Mesothelial cell of epicardium (in vitro differentiated cells): ENCODE measurements at regions not wholly inside any gene's neighbourhood (a gene's known extent, or its start where the extent isn't known, plus 50 kb on each side); places are given as distances from the start of the nearest gene placed in this dataset.
A peak's percentile ranks its signal among the peaks of the same experiment; 100 is the strongest.

Experiments used
- DNase-seq, 2 experiments: peaks; one replicate each; pipeline ENCODE4 v3.0.0; 2021; ENCODE audit warnings: low spot score in 2 of 2; ENCODE audit not compliant: unreplicated experiment in 2 of 2
- H3K27ac Mint-ChIP-seq: 2 replicates; pipeline ENCODE4 v1.8.0; 2021; ENCODE audit warnings: mixed read lengths
- H3K27me3 Mint-ChIP-seq: 2 replicates; pipeline ENCODE4 v1.8.0; 2021; ENCODE audit warnings: low read depth, mixed read lengths
- H3K36me3 Mint-ChIP-seq: 2 replicates; pipeline ENCODE4 v1.8.0; 2021; ENCODE audit warnings: mixed read lengths
- H3K4me1 Mint-ChIP-seq: 2 replicates; pipeline ENCODE4 v1.8.0; 2021; ENCODE audit warnings: mixed read lengths
- H3K4me3 Mint-ChIP-seq: 2 replicates; pipeline ENCODE4 v1.8.0; 2021; ENCODE audit warnings: mild to moderate bottlenecking, moderate library complexity, mixed read lengths
- H3K9me3 Mint-ChIP-seq: 2 replicates; pipeline ENCODE4 v1.8.0; 2021; ENCODE audit warnings: mixed read lengths
- CTCF ChIP-seq: fragments of 200-600 bp; sonication (generic); IDR thresholded peaks from one replicate; pipeline ENCODE4 v1.5.0; 2021; ENCODE audit warnings: antibody characterized with exemption; ENCODE audit not compliant: unreplicated experiment

- no peak for TF ChIP-seq CTCF
- H3K4me3 Mint-ChIP-seq: no peak overlapping the region
- H3K27me3 Mint-ChIP-seq: peaks cover 4% of the 10 kb centered on the region
- no peaks in the 10 kb centered on the region for H3K36me3 Mint-ChIP-seq
- no peaks in the 10 kb centered on the region for H3K4me1 Mint-ChIP-seq
- peaks cover 15% of the 10 kb centered on the region for H3K9me3 Mint-ChIP-seq
- H3K27ac Mint-ChIP-seq: no peak overlapping the region
- DNase-seq: no peak
Measured at GRCh38 chr10:130767116-130767730, 544.3 kb downstream of the TCERG1L start.

- Mint-ChIP-seq H3K4me3 (no peak overlapping the region), H3K27me3 (peaks cover 8% of the 10 kb centered on the region), H3K4me1 (no peaks in the 10 kb centered on the region), H3K36me3 (no peaks in the 10 kb centered on the region), H3K9me3 (peaks cover 15% of the 10 kb centered on the region), H3K27ac (no peak overlapping the region)
- no peak for TF ChIP-seq CTCF
- peak in 1 of 2 experiments; percentile 6 for DNase-seq
Measured at GRCh38 chr10:130769146-130770017, 542.1 kb downstream of the TCERG1L start.

- H3K9me3 Mint-ChIP-seq: peaks cover 11% of the 10 kb centered on the region
- no peak overlapping the region for H3K27ac Mint-ChIP-seq
- H3K36me3 Mint-ChIP-seq: no peaks in the 10 kb centered on the region
- no peak for TF ChIP-seq CTCF
- H3K4me3 Mint-ChIP-seq: no peak overlapping the region
- H3K4me1 Mint-ChIP-seq: no peaks in the 10 kb centered on the region
- DNase-seq: peak in 1 of 2 experiments; percentile 10
- peaks cover 9% of the 10 kb centered on the region for H3K27me3 Mint-ChIP-seq
Measured at GRCh38 chr10:130770018-130770630, 541.4 kb downstream of the TCERG1L start.

GRCh38 chr10:130771491-130771946 lies 540.0 kb downstream of the TCERG1L start:
- DNase-seq: no peak
- Mint-ChIP-seq H3K4me3 (no peak overlapping the region), H3K4me1 (no peaks in the 10 kb centered on the region), H3K36me3 (no peaks in the 10 kb centered on the region), H3K9me3 (peaks cover 8% of the 10 kb centered on the region), H3K27me3 (peaks cover 9% of the 10 kb centered on the region), H3K27ac (no peak overlapping the region)
- no peak for TF ChIP-seq CTCF

- TF ChIP-seq CTCF: no peak
- H3K27ac Mint-ChIP-seq: no peak overlapping the region
- no peak overlapping the region for H3K4me3 Mint-ChIP-seq
- no peaks in the 10 kb centered on the region for H3K4me1 Mint-ChIP-seq
- DNase-seq: no peak
- peaks cover 9% of the 10 kb centered on the region for H3K27me3 Mint-ChIP-seq
- peaks cover 8% of the 10 kb centered on the region for H3K9me3 Mint-ChIP-seq
- no peaks in the 10 kb centered on the region for H3K36me3 Mint-ChIP-seq
Measured at GRCh38 chr10:130772056-130772455, 539.5 kb downstream of the TCERG1L start.
